ENCODE measurements at regions not wholly inside any gene's neighbourhood (a gene's known extent, or its start where the extent isn't known, plus 50 kb on each side); places are given as distances from the start of the nearest gene placed in this dataset.
"Not testable (repeated sequence)": the region's sequence is repeated elsewhere in the genome, so short reads cannot be mapped to it uniquely, and the experiment has no call there.

GRCh38 chr12:11991604-11992003 lies 79.1 kb upstream of the BCL2L14 start:
- H3K9me3 Mint-ChIP-seq: peaks cover 0 to 9% (median 4%) of the 10 kb centered on the region in 7 donors
- peaks cover 1% of the 10 kb centered on the region for H3K4me1 Mint-ChIP-seq
- H3K4me3 Mint-ChIP-seq: no peak overlapping the region
- peaks cover 0 to 2% (median 0%) of the 10 kb centered on the region in 3 donors for H3K27me3 Mint-ChIP-seq (ENCODE audit: low read depth in 3 of 3)
- Histone ChIP-seq H3K27ac (ENCODE audit: low read depth in 1 of 2, low read length in 2 of 2) (no peak overlapping the region), H3K4me1 (ENCODE audit: control insufficient read depth in 1 of 2, insufficient read depth in 2 of 2, low read length in 2 of 2) (no peaks in the 10 kb centered on the region), H3K9me3 (replicated peaks in 1 of 2; ENCODE audit: control insufficient read depth in 1 of 2, insufficient read depth in 1 of 2, low read length in 2 of 2) (no peaks in the 10 kb centered on the region), H3K4me3 (replicated peaks in 1 of 3; ENCODE audit: low read depth in 2 of 3, low read length in 3 of 3) (no peak overlapping the region), H3K4me2 (replicated peaks; ENCODE audit: extremely low read depth, low read length, poor library complexity, severe bottlenecking) (no peak overlapping the region), H3K79me2 (ENCODE audit: insufficient read depth, low read length) (no peaks in the 10 kb centered on the region), H2AFZ (ENCODE audit: insufficient read depth, low read depth, low read length, poor library complexity, severe bottlenecking) (no peak overlapping the region), H3K36me3 (replicated peaks in 1 of 2; ENCODE audit: control insufficient read depth in 1 of 2, insufficient read depth in 2 of 2, low read length in 2 of 2) (no peaks in the 10 kb centered on the region), H4K20me1 (ENCODE audit: insufficient read depth, low read length) (no peaks in the 10 kb centered on the region), H3K9ac (ENCODE audit: insufficient read depth, low read length, poor library complexity, severe bottlenecking) (no peak overlapping the region), H3K27me3 (ENCODE audit: control insufficient read depth in 2 of 2, insufficient read depth in 2 of 2, low read length in 2 of 2) (no peaks in the 10 kb centered on the region)
- intact Hi-C loops (cut with micrococcal nuclease): no loop called here
- H3K36me3 Mint-ChIP-seq: no peaks in the 10 kb centered on the region
- no peak for TF ChIP-seq CTCF (IDR thresholded peaks at IDR 0.05)
- WGBS (ENCODE audit: insufficient coverage): 100% methylated on average over 1 of the region's 4 CpGs
- no peak overlapping the region for H3K27ac Mint-ChIP-seq
- no peak for DNase-seq

- H3K79me2 ChIP-seq (ENCODE audit: insufficient read depth, low read length): no peaks in the 10 kb centered on the region
- H3K27ac ChIP-seq (ENCODE audit: low read depth in 1 of 2, low read length in 2 of 2): no peak overlapping the region
- no peak overlapping the region for H3K27ac Mint-ChIP-seq
- no peaks in the 10 kb centered on the region for H4K20me1 ChIP-seq (ENCODE audit: insufficient read depth, low read length)
- no peak for DNase-seq
- no peak overlapping the region for H3K4me3 ChIP-seq (replicated peaks in 1 of 3; ENCODE audit: low read depth in 2 of 3, low read length in 3 of 3)
- H3K36me3 Mint-ChIP-seq: no peaks in the 10 kb centered on the region
- no peaks in the 10 kb centered on the region for H3K27me3 ChIP-seq (ENCODE audit: control insufficient read depth in 2 of 2, insufficient read depth in 2 of 2, low read length in 2 of 2)
- no peak overlapping the region for H3K9ac ChIP-seq (ENCODE audit: insufficient read depth, low read length, poor library complexity, severe bottlenecking)
- peak overlapping the region; percentile 4 for H2AFZ ChIP-seq (ENCODE audit: insufficient read depth, low read depth, low read length, poor library complexity, severe bottlenecking)
- no peaks in the 10 kb centered on the region for H3K9me3 ChIP-seq (replicated peaks in 1 of 2; ENCODE audit: control insufficient read depth in 1 of 2, insufficient read depth in 1 of 2, low read length in 2 of 2)
- H3K36me3 ChIP-seq (replicated peaks in 1 of 2; ENCODE audit: control insufficient read depth in 1 of 2, insufficient read depth in 2 of 2, low read length in 2 of 2): no peaks in the 10 kb centered on the region
- no peak overlapping the region for H3K4me3 Mint-ChIP-seq
- 100% methylated on average over 2 of the region's 3 CpGs for WGBS (ENCODE audit: insufficient coverage)
- H3K4me2 ChIP-seq (replicated peaks; ENCODE audit: extremely low read depth, low read length, poor library complexity, severe bottlenecking): no peak overlapping the region
- H3K4me1 Mint-ChIP-seq: peaks cover 1% of the 10 kb centered on the region
- H3K27me3 Mint-ChIP-seq (ENCODE audit: low read depth in 3 of 3): peaks cover 0 to 2% (median 0%) of the 10 kb centered on the region in 3 donors
- no peak for TF ChIP-seq CTCF (IDR thresholded peaks at IDR 0.05)
- intact Hi-C loops (cut with micrococcal nuclease): no loop called here
- no peaks in the 10 kb centered on the region for H3K4me1 ChIP-seq (ENCODE audit: control insufficient read depth in 1 of 2, insufficient read depth in 2 of 2, low read length in 2 of 2)
- H3K9me3 Mint-ChIP-seq: peaks cover 0 to 9% (median 4%) of the 10 kb centered on the region in 7 donors
These were observed 78.2 kb upstream of the BCL2L14 start for GRCh38 chr12:11992515-11992914.

- H3K4me3 ChIP-seq (replicated peaks in 1 of 3; ENCODE audit: low read depth in 2 of 3, low read length in 3 of 3); intact Hi-C loops (cut with micrococcal nuclease): not testable (repeated sequence)
These were observed 72.3 kb upstream of the BCL2L14 start for GRCh38 chr12:11998307-11998943.

More at GRCh38 chr12:11998307-11998943, 72.3 kb upstream of the BCL2L14 start:
- H3K36me3 Mint-ChIP-seq; H4K20me1 ChIP-seq (ENCODE audit: insufficient read depth, low read length); H3K4me2 ChIP-seq (replicated peaks; ENCODE audit: extremely low read depth, low read length, poor library complexity, severe bottlenecking); H3K27me3 Mint-ChIP-seq (ENCODE audit: low read depth in 3 of 3); H3K4me1 ChIP-seq (ENCODE audit: control insufficient read depth in 1 of 2, insufficient read depth in 2 of 2, low read length in 2 of 2); H3K9me3 ChIP-seq (replicated peaks in 1 of 2; ENCODE audit: control insufficient read depth in 1 of 2, insufficient read depth in 1 of 2, low read length in 2 of 2); H3K36me3 ChIP-seq (replicated peaks in 1 of 2; ENCODE audit: control insufficient read depth in 1 of 2, insufficient read depth in 2 of 2, low read length in 2 of 2); H2AFZ ChIP-seq (ENCODE audit: insufficient read depth, low read depth, low read length, poor library complexity, severe bottlenecking); H3K4me3 Mint-ChIP-seq; H3K4me1 Mint-ChIP-seq; H3K79me2 ChIP-seq (ENCODE audit: insufficient read depth, low read length); DNase-seq; H3K27ac ChIP-seq (ENCODE audit: low read depth in 1 of 2, low read length in 2 of 2); H3K27me3 ChIP-seq (ENCODE audit: control insufficient read depth in 2 of 2, insufficient read depth in 2 of 2, low read length in 2 of 2); H3K9ac ChIP-seq (ENCODE audit: insufficient read depth, low read length, poor library complexity, severe bottlenecking): not testable (repeated sequence)
- Mint-ChIP-seq H3K9me3 (peaks cover 0 to 13% (median 0%) of the 10 kb centered on the region in 7 donors), H3K27ac (peak overlapping the region in 2 of 7 donors; percentile 14 to 32)
- 67% methylated on average over 3 of the region's 7 CpGs for WGBS (ENCODE audit: insufficient coverage)
